ENCODE measurements at regions not wholly inside any gene's neighbourhood (a gene's known extent, or its start where the extent isn't known, plus 50 kb on each side); places are given as distances from the start of the nearest gene placed in this dataset.
A peak's percentile ranks its signal among the peaks of the same experiment; 100 is the strongest.

GRCh38 chr2:156663757-156664409 is 227.7 kb downstream of the GPD2 start:
- Histone ChIP-seq H3K9me3 (replicated peaks; ENCODE audit: control insufficient read depth, insufficient read depth, low read length) (no peaks in the 10 kb centered on the region), H3K27ac (ENCODE audit: control insufficient read depth, insufficient read depth) (no peak overlapping the region), H3K4me3 (no peak overlapping the region), H3K36me3 (ENCODE audit: control insufficient read depth in 2 of 2, insufficient read depth in 2 of 2, low read length in 1 of 2) (no peaks in the 10 kb centered on the region), H3K4me2 (ENCODE audit: control insufficient read depth, insufficient read depth) (0 out of 2 replicates have a peak overlapping the region, but pooled peaks have one; percentile 21), H3K79me2 (ENCODE audit: control insufficient read depth, insufficient read depth, low read length) (no peaks in the 10 kb centered on the region), H3K27me3 (replicated peaks in 1 of 2; ENCODE audit: control insufficient read depth in 2 of 2, insufficient read depth in 2 of 2, low read length in 1 of 2) (no peaks in the 10 kb centered on the region), H2AFZ (ENCODE audit: control insufficient read depth, low read depth, low read length) (peak overlapping the region; percentile 49), H3K4me1 (ENCODE audit: control insufficient read depth, insufficient read depth, low read length) (no peaks in the 10 kb centered on the region), H4K20me1 (ENCODE audit: control insufficient read depth, insufficient read depth) (no peaks in the 10 kb centered on the region), H3K9ac (ENCODE audit: control insufficient read depth, insufficient read depth, low read length) (no peak overlapping the region)
- POLR2A ChIA-PET = no interaction called here
- RAD21 ChIA-PET (ENCODE audit: unreplicated experiment) = interaction anchor here (1.0 to 1.3 kb wide), 2 partner anchors 75 to 1286 kb away, joined by 3 read pairs; no protein-coding TSS in a partner anchor
- intact Hi-C loops (cut with micrococcal nuclease; ENCODE audit: unreplicated experiment) = no loop called here
- SMC1A ChIA-PET (ENCODE audit: uncharacterized antibody, unreplicated experiment) = interaction anchor here (0.9 to 2.4 kb wide), 3 partner anchors 13 to 530 kb away, joined by 3 to 6 read pairs (median 3); no protein-coding TSS in a partner anchor
- 0% methylated on average over 1 of the region's 1 CpG for WGBS (ENCODE audit: insufficient coverage, insufficient replicate concordance, low lambda C conversion rate, missing lambda C conversion rate)
- CTCF ChIA-PET = interaction anchor here (0.6 to 2.2 kb wide), 6 partner anchors 9 to 529 kb away, joined by 3 to 7 read pairs (median 4); no protein-coding TSS in a partner anchor
- no TSS peak for BruUV-seq (replicated peaks)
- FAIRE-seq = no peak
- in situ Hi-C loops (cut with MboI) = no loop called here
- ATAC-seq = peak; percentile 91
- TF ChIP-seq ATF7 (IDR thresholded peaks at IDR 0.05; ENCODE audit: low read depth) (0 out of 2 replicates have a peak, but pooled peaks have one; percentile 27), PAX8 (IDR thresholded peaks at IDR 0.05) (no peak), GABPA (IDR thresholded peaks at IDR 0.05; ENCODE audit: low read depth) (no peak), SREBF1 (IDR thresholded peaks at IDR 0.05; ENCODE audit: low read length) (no peak)
- no peak for DNase-seq (ENCODE audit: low read depth, low spot score)

- H3K27ac ChIP-seq (ENCODE audit: control insufficient read depth, insufficient read depth) = no peak overlapping the region
- WGBS (ENCODE audit: insufficient coverage, insufficient replicate concordance, low lambda C conversion rate, missing lambda C conversion rate) = 68% methylated on average over 4 of the region's 4 CpGs
- H3K4me1 ChIP-seq (ENCODE audit: control insufficient read depth, insufficient read depth, low read length) = no peaks in the 10 kb centered on the region
- DNase-seq (ENCODE audit: low read depth, low spot score) = no peak
- intact Hi-C loops (cut with micrococcal nuclease; ENCODE audit: unreplicated experiment) = no loop called here
- FAIRE-seq = no peak
- no peaks in the 10 kb centered on the region for H3K79me2 ChIP-seq (ENCODE audit: control insufficient read depth, insufficient read depth, low read length)
- H2AFZ ChIP-seq (ENCODE audit: control insufficient read depth, low read depth, low read length) = no peak overlapping the region
- H3K4me3 ChIP-seq = no peak overlapping the region
- ChIA-PET CTCF (no interaction called here), SMC1A (ENCODE audit: uncharacterized antibody, unreplicated experiment) (interaction anchor here (0.8 to 1.7 kb wide), 3 partner anchors 12 to 528 kb away, joined by 3 to 5 read pairs (median 3); no protein-coding TSS in a partner anchor), RAD21 (ENCODE audit: unreplicated experiment) (no interaction called here), POLR2A (no interaction called here)
- no peak overlapping the region for H3K4me2 ChIP-seq (ENCODE audit: control insufficient read depth, insufficient read depth)
- no peak for ATAC-seq
- no peak overlapping the region for H3K9ac ChIP-seq (ENCODE audit: control insufficient read depth, insufficient read depth, low read length)
- BruUV-seq (replicated peaks) = no TSS peak
- no peaks in the 10 kb centered on the region for H3K27me3 ChIP-seq (replicated peaks in 1 of 2; ENCODE audit: control insufficient read depth in 2 of 2, insufficient read depth in 2 of 2, low read length in 1 of 2)
- no peaks in the 10 kb centered on the region for H4K20me1 ChIP-seq (ENCODE audit: control insufficient read depth, insufficient read depth)
- H3K9me3 ChIP-seq (replicated peaks; ENCODE audit: control insufficient read depth, insufficient read depth, low read length) = no peaks in the 10 kb centered on the region
- in situ Hi-C loops (cut with MboI) = no loop called here
- H3K36me3 ChIP-seq (ENCODE audit: control insufficient read depth in 2 of 2, insufficient read depth in 2 of 2, low read length in 1 of 2) = no peaks in the 10 kb centered on the region
- TF ChIP-seq NFXL1 (IDR thresholded peaks at IDR 0.05; ENCODE audit: borderline replicate concordance) (no peak), CHD1 (IDR thresholded peaks at IDR 0.05; ENCODE audit: low read depth, low read length) (no peak), ETV6 (conservative IDR thresholded peaks at IDR 0.05 in 1 of 2, IDR thresholded peaks at IDR 0.05 in 1 of 2; ENCODE audit: borderline replicate concordance in 1 of 2, low read depth in 1 of 2) (no peak), RUNX3 (IDR thresholded peaks at IDR 0.05; ENCODE audit: low read length) (no peak), STAT3 (IDR thresholded peaks at IDR 0.05; ENCODE audit: low read depth, low read length) (no peak), STAT1 (conservative IDR thresholded peaks at IDR 0.05) (no peak), IRF3 (IDR thresholded peaks at IDR 0.05) (no peak), CREB1 (IDR thresholded peaks at IDR 0.05; ENCODE audit: low read depth) (no peak), GATAD2B (conservative IDR thresholded peaks at IDR 0.05; ENCODE audit: low read depth) (no peak), CBX3 (IDR thresholded peaks at IDR 0.05; ENCODE audit: borderline replicate concordance, low read depth) (no peak), WRNIP1 (IDR thresholded peaks at IDR 0.05; ENCODE audit: borderline replicate concordance, low read depth, low read length) (no peak)
Measured at GRCh38 chr2:156666130-156666785, 230.1 kb downstream of the GPD2 start.
